ENCODE measurements at regions not wholly inside any gene's neighbourhood (a gene's known extent, or its start where the extent isn't known, plus 50 kb on each side); places are given as distances from the start of the nearest gene placed in this dataset.

GRCh38 chr18:2172881-2173280 lies 398.4 kb downstream of the METTL4 start:
- Histone ChIP-seq H3K27me3 (no peaks in the 10 kb centered on the region), H3K4me1 (no peaks in the 10 kb centered on the region), H3K27ac (no peak overlapping the region), H3K9me3 (no peaks in the 10 kb centered on the region), H3K36me3 (no peaks in the 10 kb centered on the region), H3K4me3 (no peak overlapping the region)
- TF ChIP-seq POLR2A (IDR thresholded peaks at IDR 0.05) (no peak), CTCF (IDR thresholded peaks at IDR 0.05) (no peak), POLR2AphosphoS5 (IDR thresholded peaks at IDR 0.05; ENCODE audit: insufficient read depth in 1 of 2, low read depth in 1 of 2) (no peak)
- no peak for DNase-seq (ENCODE audit: extremely low spot score in 2 of 2)
- intact Hi-C loops (cut with DNase I): no loop called here

- no peak for DNase-seq (ENCODE audit: extremely low spot score in 2 of 2)
- Histone ChIP-seq H3K4me3 (no peak overlapping the region), H3K4me1 (no peaks in the 10 kb centered on the region), H3K27me3 (no peaks in the 10 kb centered on the region), H3K9me3 (no peaks in the 10 kb centered on the region), H3K27ac (no peak overlapping the region), H3K36me3 (no peaks in the 10 kb centered on the region)
- TF ChIP-seq CTCF (IDR thresholded peaks at IDR 0.05) (no peak), POLR2AphosphoS5 (IDR thresholded peaks at IDR 0.05; ENCODE audit: insufficient read depth in 1 of 2, low read depth in 1 of 2) (no peak), POLR2A (IDR thresholded peaks at IDR 0.05) (no peak)
- intact Hi-C loops (cut with DNase I): no loop called here
Measured at GRCh38 chr18:2173486-2173885, 397.8 kb downstream of the METTL4 start.

- TF ChIP-seq CTCF (IDR thresholded peaks at IDR 0.05) (no peak), POLR2AphosphoS5 (IDR thresholded peaks at IDR 0.05; ENCODE audit: insufficient read depth in 1 of 2, low read depth in 1 of 2) (no peak), POLR2A (IDR thresholded peaks at IDR 0.05) (no peak)
- H3K27me3 ChIP-seq: no peaks in the 10 kb centered on the region
- no peak for DNase-seq (ENCODE audit: extremely low spot score in 2 of 2)
Measured at GRCh38 chr18:2178036-2178435, 393.3 kb downstream of the METTL4 start.

GRCh38 chr18:2179498-2180183 lies 391.7 kb downstream of the METTL4 start:
- Histone ChIP-seq H3K9me3 (no peaks in the 10 kb centered on the region), H3K36me3 (no peaks in the 10 kb centered on the region), H3K4me3 (no peak overlapping the region), H3K27ac (no peak overlapping the region), H3K4me1 (no peaks in the 10 kb centered on the region), H3K27me3 (no peaks in the 10 kb centered on the region)
- DNase-seq (ENCODE audit: extremely low spot score in 2 of 2): no peak
- TF ChIP-seq POLR2A (IDR thresholded peaks at IDR 0.05): no peak
- TF ChIP-seq POLR2AphosphoS5 (IDR thresholded peaks at IDR 0.05; ENCODE audit: insufficient read depth in 1 of 2, low read depth in 1 of 2): no peak
- no peak for TF ChIP-seq CTCF (IDR thresholded peaks at IDR 0.05)
- intact Hi-C loops (cut with DNase I): no loop called here

More at GRCh38 chr18:2178036-2178435, 393.3 kb downstream of the METTL4 start:
- H3K4me3 ChIP-seq: no peak overlapping the region
- H3K36me3 ChIP-seq: no peaks in the 10 kb centered on the region
- intact Hi-C loops (cut with DNase I): no loop called here
- H3K4me1 ChIP-seq: no peaks in the 10 kb centered on the region
- no peak overlapping the region for H3K27ac ChIP-seq
- no peaks in the 10 kb centered on the region for H3K9me3 ChIP-seq

- no peak overlapping the region for H3K4me3 ChIP-seq
- no peaks in the 10 kb centered on the region for H3K27me3 ChIP-seq
- no peaks in the 10 kb centered on the region for H3K9me3 ChIP-seq
- no peak for DNase-seq (ENCODE audit: extremely low spot score in 2 of 2)
- no peaks in the 10 kb centered on the region for H3K4me1 ChIP-seq
- intact Hi-C loops (cut with DNase I): no loop called here
- no peak for TF ChIP-seq POLR2A (IDR thresholded peaks at IDR 0.05)
- no peak for TF ChIP-seq POLR2AphosphoS5 (IDR thresholded peaks at IDR 0.05; ENCODE audit: insufficient read depth in 1 of 2, low read depth in 1 of 2)
- no peak for TF ChIP-seq CTCF (IDR thresholded peaks at IDR 0.05)
- no peaks in the 10 kb centered on the region for H3K36me3 ChIP-seq
- no peak overlapping the region for H3K27ac ChIP-seq
Measured at GRCh38 chr18:2180586-2180985, 390.7 kb downstream of the METTL4 start.
